ENCODE measurements at regions not wholly inside any gene's neighbourhood (a gene's known extent, or its start where the extent isn't known, plus 50 kb on each side); places are given as distances from the start of the nearest gene placed in this dataset.

DNA sequence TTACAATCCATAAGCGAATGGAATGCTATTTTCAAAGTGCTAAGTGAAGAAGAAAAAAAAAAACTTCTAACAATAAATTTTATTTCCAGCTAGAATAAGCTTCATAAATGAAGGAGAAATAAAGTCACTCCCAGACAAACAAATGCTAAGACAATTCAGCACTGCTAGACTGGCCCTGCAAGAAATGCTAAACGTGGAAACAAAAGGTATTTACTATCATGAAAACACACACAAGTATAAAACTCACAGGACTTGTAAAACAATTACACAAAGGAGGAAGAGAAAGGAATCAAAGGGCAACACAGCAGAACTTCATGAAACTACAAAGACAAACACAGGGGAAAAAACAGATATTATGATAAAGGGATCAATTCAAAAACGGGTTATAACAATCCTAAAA is 85.8 kb upstream of the NELL2 start:
- no peaks in the 10 kb centered on the region for H3K27me3 ChIP-seq
- H3K36me3 ChIP-seq, result no peaks in the 10 kb centered on the region
- no peaks in the 10 kb centered on the region for H3K4me1 ChIP-seq (ENCODE audit: low read depth)
- TF ChIP-seq, protein P1, sequence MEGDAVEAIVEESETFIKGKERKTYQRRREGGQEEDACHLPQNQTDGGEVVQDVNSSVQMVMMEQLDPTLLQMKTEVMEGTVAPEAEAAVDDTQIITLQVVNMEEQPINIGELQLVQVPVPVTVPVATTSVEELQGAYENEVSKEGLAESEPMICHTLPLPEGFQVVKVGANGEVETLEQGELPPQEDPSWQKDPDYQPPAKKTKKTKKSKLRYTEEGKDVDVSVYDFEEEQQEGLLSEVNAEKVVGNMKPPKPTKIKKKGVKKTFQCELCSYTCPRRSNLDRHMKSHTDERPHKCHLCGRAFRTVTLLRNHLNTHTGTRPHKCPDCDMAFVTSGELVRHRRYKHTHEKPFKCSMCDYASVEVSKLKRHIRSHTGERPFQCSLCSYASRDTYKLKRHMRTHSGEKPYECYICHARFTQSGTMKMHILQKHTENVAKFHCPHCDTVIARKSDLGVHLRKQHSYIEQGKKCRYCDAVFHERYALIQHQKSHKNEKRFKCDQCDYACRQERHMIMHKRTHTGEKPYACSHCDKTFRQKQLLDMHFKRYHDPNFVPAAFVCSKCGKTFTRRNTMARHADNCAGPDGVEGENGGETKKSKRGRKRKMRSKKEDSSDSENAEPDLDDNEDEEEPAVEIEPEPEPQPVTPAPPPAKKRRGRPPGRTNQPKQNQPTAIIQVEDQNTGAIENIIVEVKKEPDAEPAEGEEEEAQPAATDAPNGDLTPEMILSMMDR (IDR thresholded peaks at IDR 0.05; ENCODE audit: low read depth, low read length), result no peak
- no peak overlapping the region for H3K27ac ChIP-seq
- DNase-seq (ENCODE audit: low read depth in 1 of 2, low spot score in 1 of 2), result no peak
- H3K9me3 ChIP-seq (ENCODE audit: low read depth), result no peaks in the 10 kb centered on the region
- H3K4me3 ChIP-seq, result no peak overlapping the region

DNA sequence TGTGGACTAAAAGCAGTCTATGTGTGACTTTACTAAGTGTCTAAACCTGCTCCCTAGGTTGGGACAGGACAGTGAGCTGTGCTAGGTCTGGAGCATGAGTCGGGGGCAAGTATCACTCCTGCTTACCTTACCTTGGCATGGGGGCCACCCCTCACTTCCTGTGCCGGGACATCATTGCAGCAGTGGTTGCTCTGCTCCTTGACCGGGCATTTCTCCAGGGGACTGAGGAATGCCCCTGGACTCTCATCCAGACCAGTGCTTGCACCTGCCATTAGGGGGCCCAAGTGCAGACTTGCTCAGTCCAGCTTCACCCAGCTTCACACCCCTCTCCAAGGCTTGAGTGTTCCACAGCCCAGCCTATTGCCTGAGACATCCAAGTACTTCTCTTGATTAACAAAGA is 84.7 kb upstream of the NELL2 start:
- DNase-seq (ENCODE audit: low read depth in 1 of 2, low spot score in 1 of 2), result no peak
- Histone ChIP-seq H3K27me3 (no peaks in the 10 kb centered on the region), H3K4me1 (ENCODE audit: low read depth) (no peaks in the 10 kb centered on the region), H3K27ac (no peak overlapping the region), H3K9me3 (ENCODE audit: low read depth) (no peaks in the 10 kb centered on the region), H3K36me3 (no peaks in the 10 kb centered on the region), H3K4me3 (no peak overlapping the region)
- TF ChIP-seq, protein P1 (IDR thresholded peaks at IDR 0.05; ENCODE audit: low read depth, low read length), result no peak

DNA sequence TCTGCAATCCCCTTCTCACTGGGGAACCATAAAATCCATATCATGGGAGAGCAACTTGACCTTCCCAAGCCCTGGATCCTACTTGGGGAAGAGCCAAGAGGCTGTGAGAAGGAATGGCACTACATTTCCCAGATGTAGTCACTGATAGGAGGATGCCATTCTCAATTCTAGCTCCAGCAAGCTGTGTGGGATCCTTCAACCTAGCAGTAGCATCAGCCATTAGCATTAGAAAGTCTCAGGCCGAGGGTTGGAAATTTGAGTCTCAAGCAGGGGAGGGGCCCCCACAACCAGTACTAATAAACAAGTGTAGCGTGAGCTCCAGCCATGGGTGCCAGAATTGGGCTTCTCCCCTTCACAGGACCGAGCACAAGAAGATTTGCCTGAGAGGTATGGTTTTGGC is 84.3 kb upstream of the NELL2 start:
- no peaks in the 10 kb centered on the region for H3K9me3 ChIP-seq (ENCODE audit: low read depth)
- TF ChIP-seq, protein P1 (IDR thresholded peaks at IDR 0.05; ENCODE audit: low read depth, low read length), result no peak
- H3K27me3 ChIP-seq, result no peaks in the 10 kb centered on the region
- DNase-seq (ENCODE audit: low read depth in 1 of 2, low spot score in 1 of 2), result no peak
- H3K36me3 ChIP-seq, result no peaks in the 10 kb centered on the region
- no peak overlapping the region for H3K27ac ChIP-seq
- no peaks in the 10 kb centered on the region for H3K4me1 ChIP-seq (ENCODE audit: low read depth)
- H3K4me3 ChIP-seq, result no peak overlapping the region

DNA sequence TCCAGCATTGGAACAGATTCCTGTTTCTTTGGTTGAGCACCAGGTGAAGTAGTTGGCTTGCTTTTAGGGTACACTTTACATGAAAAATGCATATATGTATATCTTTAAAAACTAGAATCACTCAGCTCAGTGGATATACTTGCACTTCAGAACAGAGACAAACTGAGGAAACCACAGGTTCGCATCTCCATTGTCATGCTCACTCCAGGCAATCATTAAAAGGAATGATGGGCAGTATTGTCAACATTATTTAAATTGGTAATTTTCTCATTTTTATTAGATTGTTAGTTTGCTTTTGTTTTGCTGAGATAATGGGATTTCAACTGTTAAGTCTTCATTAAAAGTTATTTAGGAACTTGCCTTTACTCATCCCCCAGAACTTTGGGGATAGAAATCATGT is 71.0 kb upstream of the NELL2 start:
- H3K27me3 ChIP-seq, result peaks cover 6% of the 10 kb centered on the region
- TF ChIP-seq, protein P1 (IDR thresholded peaks at IDR 0.05; ENCODE audit: low read depth, low read length), result no peak
- H3K4me3 ChIP-seq, result no peak overlapping the region
- no peak for DNase-seq (ENCODE audit: low read depth in 1 of 2, low spot score in 1 of 2)
- no peaks in the 10 kb centered on the region for H3K36me3 ChIP-seq
- peaks cover 3% of the 10 kb centered on the region for H3K4me1 ChIP-seq (ENCODE audit: low read depth)
- H3K9me3 ChIP-seq (ENCODE audit: low read depth), result no peaks in the 10 kb centered on the region
- no peak overlapping the region for H3K27ac ChIP-seq

DNA sequence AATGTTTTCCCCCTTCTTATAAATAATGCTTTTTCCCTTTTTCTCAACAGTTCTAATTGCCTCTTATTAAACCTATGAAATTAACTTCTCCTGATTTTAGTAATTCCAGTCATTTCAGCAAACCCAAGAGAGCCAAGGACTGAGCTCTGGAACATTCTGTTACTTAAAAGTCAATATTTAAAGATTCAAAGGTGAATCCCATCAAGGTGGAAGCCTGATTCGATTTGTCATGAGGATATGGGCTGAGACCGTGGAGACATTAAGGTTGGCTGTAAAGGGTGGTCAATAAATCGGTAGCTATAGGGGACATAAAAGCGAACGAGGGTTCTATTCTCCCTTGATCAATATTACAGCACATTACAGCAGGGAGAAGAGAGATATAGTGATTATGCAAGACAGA is 66.6 kb upstream of the NELL2 start:
- TF ChIP-seq, protein P1 (IDR thresholded peaks at IDR 0.05; ENCODE audit: low read depth, low read length), result no peak

More for the DNA sequence above, 66.6 kb upstream of the NELL2 start:
- Histone ChIP-seq H3K4me1 (ENCODE audit: low read depth) (peaks cover 3% of the 10 kb centered on the region), H3K27me3 (peaks cover 6% of the 10 kb centered on the region), H3K36me3 (no peaks in the 10 kb centered on the region), H3K9me3 (ENCODE audit: low read depth) (no peaks in the 10 kb centered on the region), H3K4me3 (no peak overlapping the region), H3K27ac (no peak overlapping the region)
- no peak for DNase-seq (ENCODE audit: low read depth in 1 of 2, low spot score in 1 of 2)
